HepG2 (cell line): ENCODE measurements at regions not wholly inside any gene's neighbourhood (a gene's known extent, or its start where the extent isn't known, plus 50 kb on each side); places are given as distances from the start of the nearest gene placed in this dataset.

Experiments
- ATAC-seq: fragments of 200-7000 bp; cut with Tn5 transposase; 3 replicates; pipeline ENCODE4 v1.9.1; 2020; ENCODE audit warnings: mild to moderate bottlenecking, moderate library complexity
- BruUV-seq: library from RNA; stranded (reverse); fragments of 400-500 nt; replicated peaks from 2 replicates; lab custom pipeline; 2021; lab: Mats Ljungman, UMichigan
- CTCF ChIA-PET: fragments of 300-600 bp; formaldehyde crosslinking; extraction: SDS; loops from one replicate; lab custom pipeline; 2021; ENCODE audit warnings: low total read pairs, inconsistent platforms, low intra/inter-chr PET ratio; lab: Yijun Ruan, JAX
- POLR2A ChIA-PET: fragments of 350-600 bp; sonication (Branson Sonifier 250); formaldehyde crosslinking; loops from one replicate; lab custom pipeline; 2020; ENCODE audit warnings: antibody characterized with exemption, inconsistent platforms; lab: Yijun Ruan, JAX
- DNase-seq: peaks from one replicate; pipeline ENCODE4 v3.0.0-alpha.2; 2015; ENCODE audit warnings: low spot score
- FAIRE-seq: peaks from 3 replicates; lab custom pipeline; 2011; peaks lifted over from hg19 to GRCh38; lab: Jason Lieb, UNC
- H2AFZ ChIP-seq: one replicate; pipeline ENCODE4 v1.6.1; 2011; ENCODE audit warnings: low read length, inconsistent platforms
- H3K27ac ChIP-seq: fragments of 300-600 bp; 3 replicates; pipeline ENCODE4 v1.8.0; 2011; ENCODE audit warnings: mixed run types, mild to moderate bottlenecking, mixed read lengths, low read length, inconsistent platforms; ENCODE audit not compliant: insufficient read depth; ENCODE audit errors: extremely low read length
- H3K27me3 ChIP-seq, 2 experiments: fragments of 200-600 bp in 1 of 2; 2 replicates in 1 of 2; 3 replicates in 1 of 2; pipeline versions ENCODE4 v1.6.0 to v1.8.0; 2011; ENCODE audit warnings: low read length in 2 of 2, mild to moderate bottlenecking in 2 of 2, moderate library complexity in 2 of 2, inconsistent platforms in 1 of 2; ENCODE audit not compliant: insufficient read depth in 2 of 2, control insufficient read depth in 1 of 2
- H3K36me3 ChIP-seq, 2 experiments: fragments of 200-600 bp in 1 of 2; replicated peaks in 1 of 2; 2 replicates in 1 of 2; 3 replicates in 1 of 2; pipeline versions ENCODE4 v1.5.1 to v1.8.0; 2011; ENCODE audit warnings: low read length in 2 of 2, inconsistent platforms in 1 of 2; ENCODE audit not compliant: insufficient read depth in 2 of 2, control insufficient read depth in 1 of 2
- H3K4me1 ChIP-seq: 2 replicates; pipeline ENCODE4 v1.5.1; 2012; ENCODE audit warnings: low read length, inconsistent platforms; ENCODE audit not compliant: insufficient read depth
- H3K4me2 ChIP-seq: 2 replicates; pipeline ENCODE4 v1.6.0; 2011; ENCODE audit warnings: low read depth, low read length, inconsistent platforms
- H3K4me3 ChIP-seq, 3 experiments: fragments of 200-600 bp in 1 of 3; sonication (generic), shearing (Covaris generic) in 1 of 3; replicated peaks in 1 of 3; 2 replicates each; pipeline ENCODE4 v1.5.1; 2011 to 2016; ENCODE audit warnings: low read length in 3 of 3, inconsistent platforms in 2 of 3, low read depth in 2 of 3, mild to moderate bottlenecking in 2 of 3, control low read depth in 1 of 3, mixed read lengths in 1 of 3; ENCODE audit not compliant: insufficient read depth in 1 of 3
- H3K79me2 ChIP-seq: one replicate; pipeline ENCODE4 v1.6.1; 2011; ENCODE audit warnings: low read length, inconsistent platforms; ENCODE audit not compliant: insufficient read depth
- H3K9ac ChIP-seq: 2 replicates; pipeline ENCODE4 v1.6.0; 2011; ENCODE audit warnings: mild to moderate bottlenecking, low read depth, low read length, inconsistent platforms; ENCODE audit not compliant: insufficient read depth
- H3K9me3 ChIP-seq: 2 replicates; pipeline ENCODE4 v1.5.1; 2012; ENCODE audit warnings: mild to moderate bottlenecking, low read length
- H4K20me1 ChIP-seq: 2 replicates; pipeline ENCODE4 v1.6.0; 2011; ENCODE audit warnings: inconsistent platforms, mild to moderate bottlenecking, low read length, moderate library complexity; ENCODE audit not compliant: insufficient read depth
- ATF7 ChIP-seq, 2 experiments: fragments of 450-650 bp in 1 of 2; sonication (generic) in 1 of 2; formaldehyde crosslinking in 1 of 2; IDR thresholded peaks; 2 replicates each; pipeline versions ENCODE4 v1.4.0 to v1.6.1; 2016 to 2020; ENCODE audit warnings: antibody characterized with exemption in 1 of 2, mild to moderate bottlenecking in 1 of 2, missing genetic modification reagents in 1 of 2
- CEBPB ChIP-seq: IDR thresholded peaks from 2 replicates; pipeline ENCODE4 v1.6.1; 2011; ENCODE audit warnings: low read depth, low read length, improper control_type of control experiment, borderline replicate concordance
- CREB1 ChIP-seq, 2 experiments: fragments of 450-650 bp in 1 of 2; IDR thresholded peaks; 2 replicates each; pipeline ENCODE4 v1.6.1; 2016 to 2017; ENCODE audit warnings: control low read depth in 1 of 2, mild to moderate bottlenecking in 1 of 2, missing compliant biosample characterization in 1 of 2, missing genetic modification characterization in 1 of 2
- ERF ChIP-seq: IDR thresholded peaks from 2 replicates; pipeline ENCODE4 v1.6.1; 2018; ENCODE audit warnings: missing biosample characterization, missing genetic modification reagents
- TCF12 ChIP-seq, 2 experiments: fragments of 450-650 bp in 1 of 2; sonication (generic) in 1 of 2; formaldehyde crosslinking in 1 of 2; IDR thresholded peaks; 2 replicates each; pipeline versions ENCODE4 v1.6.1 to v1.8.0; 2017 to 2022; ENCODE audit warnings: antibody characterized with exemption in 1 of 2, mild to moderate bottlenecking in 1 of 2, missing genetic modification reagents in 1 of 2, moderate library complexity in 1 of 2
- ZFY ChIP-seq: sonication (generic); formaldehyde crosslinking; IDR thresholded peaks from 2 replicates; pipeline ENCODE4 v1.4.0; 2020; ENCODE audit warnings: missing genetic modification reagents
- ZNF12 ChIP-seq: sonication (generic); formaldehyde crosslinking; IDR thresholded peaks from 2 replicates; pipeline ENCODE4 v1.5.0; 2020; ENCODE audit warnings: missing genetic modification reagents
- ZNF232 ChIP-seq: sonication (generic); formaldehyde crosslinking; IDR thresholded peaks from 2 replicates; pipeline ENCODE4 v1.4.0; 2020; ENCODE audit warnings: missing genetic modification reagents, borderline replicate concordance
- ZNF749 ChIP-seq: sonication (generic); formaldehyde crosslinking; IDR thresholded peaks from 2 replicates; pipeline ENCODE4 v1.8.0; 2022; ENCODE audit warnings: mild to moderate bottlenecking, missing genetic modification reagents, moderate library complexity, borderline replicate concordance
- WGBS: methylation state at CpG from one replicate; pipeline ENCODE4 v1.1.6; 2017; ENCODE audit warnings: low lambda C conversion rate; 5-methylcytosine and 5-hydroxymethylcytosine counted together
- in situ Hi-C: cut with HindIII; loops from 2 replicates; pipeline ENCODE4 v1.10.0; 2017; ENCODE audit warnings: low pct_unique_long_range_greater_than_20kb; ENCODE audit not compliant: extremely low pct_ligation_motif_present
- intact Hi-C: fragments of 100-400 bp; cut with micrococcal nuclease; formaldehyde crosslinking; loops from one replicate; pipeline ENCODE4 v1.10.0; 2022; ENCODE audit not compliant: unreplicated experiment
- TF ChIP-seq, protein P1 (sequence below): sonication (generic); formaldehyde crosslinking; IDR thresholded peaks from 2 replicates; pipeline ENCODE4 v1.5.0; 2020; ENCODE audit warnings: mild to moderate bottlenecking, low read depth, missing genetic modification reagents, borderline replicate concordance
- TF ChIP-seq, protein P2 (sequence below): sonication (generic); formaldehyde crosslinking; IDR thresholded peaks from 2 replicates; pipeline ENCODE4 v1.4.0; 2020; ENCODE audit warnings: missing genetic modification reagents
- TF ChIP-seq, protein P3 (sequence below): sonication (generic); formaldehyde crosslinking; IDR thresholded peaks from 2 replicates; pipeline ENCODE4 v1.5.0; 2020; ENCODE audit warnings: mild to moderate bottlenecking, missing genetic modification reagents

DNA sequence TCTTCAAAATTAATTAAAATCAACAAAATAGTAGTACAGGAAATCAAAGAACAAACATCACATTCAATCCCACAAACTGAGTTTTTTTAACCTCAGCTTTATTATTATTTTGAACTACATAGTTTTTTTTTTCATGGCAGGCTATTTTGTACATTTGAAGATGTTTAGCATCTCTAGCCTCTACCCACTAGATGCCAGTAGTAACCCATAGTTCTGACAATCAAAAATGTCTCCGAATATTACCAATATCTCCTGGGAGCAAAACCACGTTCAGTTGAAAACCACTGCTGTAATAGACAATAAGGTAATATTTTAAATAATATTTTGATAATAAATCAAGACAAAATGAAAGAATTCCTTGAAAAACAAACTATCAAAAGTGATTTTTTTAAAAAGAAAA is 702.6 kb upstream of the LRRTM1 start (continued):
- TF ChIP-seq, protein P1, sequence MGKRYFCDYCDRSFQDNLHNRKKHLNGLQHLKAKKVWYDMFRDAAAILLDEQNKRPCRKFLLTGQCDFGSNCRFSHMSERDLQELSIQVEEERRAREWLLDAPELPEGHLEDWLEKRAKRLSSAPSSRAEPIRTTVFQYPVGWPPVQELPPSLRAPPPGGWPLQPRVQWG = no peak
- TF ChIP-seq ZFY (CRISPR knock-in tag) = no peak
- TF ChIP-seq ZNF12 (CRISPR knock-in tag) = no peak
- TF ChIP-seq ERF (CRISPR knock-in tag) = no peak
- no peak for TF ChIP-seq CEBPB
- TF ChIP-seq, protein P2, sequence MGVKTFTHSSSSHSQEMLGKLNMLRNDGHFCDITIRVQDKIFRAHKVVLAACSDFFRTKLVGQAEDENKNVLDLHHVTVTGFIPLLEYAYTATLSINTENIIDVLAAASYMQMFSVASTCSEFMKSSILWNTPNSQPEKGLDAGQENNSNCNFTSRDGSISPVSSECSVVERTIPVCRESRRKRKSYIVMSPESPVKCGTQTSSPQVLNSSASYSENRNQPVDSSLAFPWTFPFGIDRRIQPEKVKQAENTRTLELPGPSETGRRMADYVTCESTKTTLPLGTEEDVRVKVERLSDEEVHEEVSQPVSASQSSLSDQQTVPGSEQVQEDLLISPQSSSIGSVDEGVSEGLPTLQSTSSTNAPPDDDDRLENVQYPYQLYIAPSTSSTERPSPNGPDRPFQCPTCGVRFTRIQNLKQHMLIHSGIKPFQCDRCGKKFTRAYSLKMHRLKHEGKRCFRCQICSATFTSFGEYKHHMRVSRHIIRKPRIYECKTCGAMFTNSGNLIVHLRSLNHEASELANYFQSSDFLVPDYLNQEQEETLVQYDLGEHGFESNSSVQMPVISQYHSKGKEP (CRISPR knock-in tag) = no peak
- no peak for TF ChIP-seq TCF12 (IDR thresholded peaks at IDR 0.05)
- no peak for TF ChIP-seq TCF12 (CRISPR knock-in tag; IDR thresholded peaks at IDR 0.05)

DNA sequence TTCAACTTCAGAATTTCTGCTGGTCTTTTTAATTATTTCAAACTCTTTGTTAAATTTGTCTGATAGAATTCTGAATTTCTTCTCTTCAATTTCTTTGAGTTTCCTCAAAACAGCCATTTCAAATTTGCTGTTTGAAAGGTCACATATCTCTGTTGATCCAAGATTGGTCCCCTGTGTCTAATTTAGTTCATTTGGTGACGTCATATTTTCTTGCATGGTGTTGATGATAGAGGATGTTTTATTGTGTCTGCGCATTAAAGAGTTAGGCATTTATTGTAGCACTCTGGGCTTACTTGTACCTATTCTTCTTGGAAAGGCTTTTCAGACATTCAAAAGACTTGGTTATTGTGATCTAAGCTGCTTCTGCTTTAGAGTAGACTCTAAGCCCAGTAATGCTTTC is 698.4 kb upstream of the LRRTM1 start:
- no TSS peak for BruUV-seq
- DNase-seq (no peak), ATAC-seq (no peak), FAIRE-seq (no peak)
- H3K9ac ChIP-seq = no peak overlapping the region
- H3K27ac ChIP-seq = no peak overlapping the region
- in situ Hi-C loops = no loop called here
- no peaks in the 10 kb centered on the region for H4K20me1 ChIP-seq
- no peak overlapping the region for H2AFZ ChIP-seq
- H3K4me1 ChIP-seq = no peaks in the 10 kb centered on the region
- no peaks in the 10 kb centered on the region for H3K36me3 ChIP-seq
- H3K79me2 ChIP-seq = no peaks in the 10 kb centered on the region
- H3K4me3 ChIP-seq = no peak overlapping the region
- peaks cover 95% of the 10 kb centered on the region for H3K9me3 ChIP-seq
- POLR2A ChIA-PET = no interaction called here
- TF ChIP-seq CREB1 (IDR thresholded peaks at IDR 0.05) = peak; percentile 98
- TF ChIP-seq CREB1 (CRISPR knock-in tag; IDR thresholded peaks at IDR 0.05) = no peak
- peak; percentile 99 for TF ChIP-seq ATF7 (IDR thresholded peaks at IDR 0.05)
- TF ChIP-seq ATF7 (CRISPR knock-in tag; IDR thresholded peaks at IDR 0.05) = no peak
- no peak for TF ChIP-seq ZNF232 (CRISPR knock-in tag)
- TF ChIP-seq, protein P3, sequence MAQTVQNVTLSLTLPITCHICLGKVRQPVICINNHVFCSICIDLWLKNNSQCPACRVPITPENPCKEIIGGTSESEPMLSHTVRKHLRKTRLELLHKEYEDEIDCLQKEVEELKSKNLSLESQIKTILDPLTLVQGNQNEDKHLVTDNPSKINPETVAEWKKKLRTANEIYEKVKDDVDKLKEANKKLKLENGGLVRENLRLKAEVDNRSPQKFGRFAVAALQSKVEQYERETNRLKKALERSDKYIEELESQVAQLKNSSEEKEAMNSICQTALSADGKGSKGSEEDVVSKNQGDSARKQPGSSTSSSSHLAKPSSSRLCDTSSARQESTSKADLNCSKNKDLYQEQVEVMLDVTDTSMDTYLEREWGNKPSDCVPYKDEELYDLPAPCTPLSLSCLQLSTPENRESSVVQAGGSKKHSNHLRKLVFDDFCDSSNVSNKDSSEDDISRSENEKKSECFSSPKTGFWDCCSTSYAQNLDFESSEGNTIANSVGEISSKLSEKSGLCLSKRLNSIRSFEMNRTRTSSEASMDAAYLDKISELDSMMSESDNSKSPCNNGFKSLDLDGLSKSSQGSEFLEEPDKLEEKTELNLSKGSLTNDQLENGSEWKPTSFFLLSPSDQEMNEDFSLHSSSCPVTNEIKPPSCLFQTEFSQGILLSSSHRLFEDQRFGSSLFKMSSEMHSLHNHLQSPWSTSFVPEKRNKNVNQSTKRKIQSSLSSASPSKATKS (CRISPR knock-in tag) = no peak
- no peak for TF ChIP-seq ZNF749 (CRISPR knock-in tag)
- no peak overlapping the region for H3K4me2 ChIP-seq
- CTCF ChIA-PET = no interaction called here
- WGBS = 51% methylated on average over 2 of the region's 2 CpGs
- intact Hi-C loops = no loop called here
- no peaks in the 10 kb centered on the region for H3K27me3 ChIP-seq
